Skin of body (tissue), 1 donor: ENCODE measurements at regions not wholly inside any gene's neighbourhood (a gene's known extent, or its start where the extent isn't known, plus 50 kb on each side); places are given as distances from the start of the nearest gene placed in this dataset.

Source experiments
- DNase-seq: peaks from one replicate; lab custom pipeline; 2025; lab: John Stamatoyannopoulos, UW

DNA sequence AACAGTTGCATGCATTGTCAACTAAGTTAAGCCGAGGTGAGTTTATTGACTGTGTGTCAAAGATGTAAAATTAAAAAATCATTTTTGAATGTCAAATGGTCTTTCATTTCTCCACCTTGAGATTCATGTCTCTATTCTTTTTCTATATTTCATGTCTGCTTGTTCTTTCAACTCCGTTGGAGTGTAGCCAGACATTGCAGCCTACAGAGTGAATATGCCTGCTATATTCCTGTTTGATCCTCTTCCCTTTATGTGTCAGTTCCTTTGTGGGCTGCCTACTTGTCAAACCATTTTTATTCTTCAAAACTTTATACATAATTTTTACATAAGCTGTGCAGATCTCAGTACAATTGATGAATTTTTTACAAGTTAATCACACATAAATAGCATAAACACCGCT is 1325.8 kb upstream of the PRMT6 start:
- DNase-seq, result no peak

DNA sequence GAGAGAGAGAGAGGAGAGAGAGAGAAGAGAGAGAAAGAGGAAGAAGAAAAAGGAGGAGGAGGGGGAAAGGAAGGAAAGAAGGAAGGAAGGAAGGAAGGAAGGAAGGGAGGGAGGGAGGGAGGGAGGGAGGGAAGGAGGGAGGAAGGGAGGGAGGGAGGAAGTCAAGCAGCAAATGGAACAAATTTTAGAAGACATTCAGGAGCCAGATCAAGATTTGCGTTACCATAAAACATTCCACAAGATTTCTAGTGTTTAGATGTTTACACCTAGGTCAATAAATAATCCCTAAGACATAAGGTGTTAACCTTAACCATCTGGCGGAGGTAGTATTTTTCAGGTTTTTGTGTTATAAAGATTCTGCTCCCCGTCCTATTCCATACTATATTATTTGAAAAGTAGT is 1320.1 kb upstream of the PRMT6 start:
- no peak for DNase-seq

DNA sequence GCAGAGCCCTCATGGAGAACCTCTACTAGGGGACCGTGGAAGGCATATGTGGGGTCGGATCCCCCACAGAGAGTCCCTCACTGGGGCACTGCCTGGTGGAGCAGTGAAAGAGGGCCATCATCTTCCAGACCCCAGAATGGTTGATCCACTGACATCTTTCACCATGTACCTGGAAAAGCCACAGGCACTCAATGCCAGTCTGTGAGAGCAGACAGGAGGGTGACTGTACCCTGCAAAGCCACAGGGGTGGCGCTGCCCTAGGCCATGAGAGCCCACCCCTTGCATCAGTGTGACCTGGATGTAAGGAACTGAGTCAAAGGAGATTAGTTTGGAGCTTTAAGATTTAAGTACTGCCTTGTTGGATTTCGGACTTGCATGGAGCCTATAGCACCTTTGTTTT is 1276.7 kb upstream of the PRMT6 start:
- no peak for DNase-seq

DNA sequence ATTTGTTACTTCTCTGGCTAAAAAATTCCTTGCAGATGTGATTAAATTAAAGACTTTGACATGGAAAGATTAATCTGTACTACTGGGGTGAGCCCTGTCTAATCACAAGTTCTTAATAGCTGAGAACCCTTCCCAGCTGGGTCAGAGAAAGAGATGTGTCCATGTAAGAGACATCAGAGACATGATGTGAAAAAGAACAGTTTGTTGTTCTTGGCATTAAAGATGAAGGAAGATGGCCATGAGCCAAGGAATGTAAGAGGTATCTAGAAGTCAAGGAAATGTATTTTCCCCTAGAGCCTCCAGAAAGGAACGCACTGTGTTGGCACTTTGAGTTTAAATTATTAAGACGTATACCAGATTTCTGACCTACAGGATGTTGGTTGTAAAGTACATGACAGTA is 1271.5 kb upstream of the PRMT6 start:
- DNase-seq, result no peak

DNA sequence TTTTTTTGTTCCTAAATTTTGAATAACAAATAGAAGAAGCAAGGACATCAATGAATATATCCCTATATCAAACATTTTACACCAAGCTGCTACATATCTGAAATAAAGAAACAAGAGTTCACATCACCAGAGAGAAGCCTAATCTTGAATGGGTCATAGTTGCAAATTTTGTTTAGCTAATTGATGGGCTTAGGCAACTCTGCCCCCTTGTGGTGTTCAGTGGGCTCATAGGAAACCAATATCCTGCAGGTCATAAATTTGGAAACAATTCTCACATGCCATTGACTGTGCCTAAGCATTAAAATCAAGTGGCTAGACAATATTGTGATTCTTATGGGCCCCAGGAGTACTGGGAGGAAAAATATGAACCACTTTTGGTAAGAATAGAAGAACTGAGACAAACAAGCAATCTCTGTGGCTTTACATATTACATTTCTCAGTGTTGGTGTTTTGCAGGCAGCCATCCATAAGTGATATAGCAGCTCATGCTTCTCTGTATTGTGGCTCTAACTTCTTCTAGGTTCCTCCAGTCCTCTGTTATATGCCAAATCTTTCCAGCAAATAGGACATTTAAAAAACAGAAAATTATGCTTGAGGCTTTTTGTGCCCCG is 1262.8 kb upstream of the PRMT6 start:
- DNase-seq, result peak; percentile 14

DNA sequence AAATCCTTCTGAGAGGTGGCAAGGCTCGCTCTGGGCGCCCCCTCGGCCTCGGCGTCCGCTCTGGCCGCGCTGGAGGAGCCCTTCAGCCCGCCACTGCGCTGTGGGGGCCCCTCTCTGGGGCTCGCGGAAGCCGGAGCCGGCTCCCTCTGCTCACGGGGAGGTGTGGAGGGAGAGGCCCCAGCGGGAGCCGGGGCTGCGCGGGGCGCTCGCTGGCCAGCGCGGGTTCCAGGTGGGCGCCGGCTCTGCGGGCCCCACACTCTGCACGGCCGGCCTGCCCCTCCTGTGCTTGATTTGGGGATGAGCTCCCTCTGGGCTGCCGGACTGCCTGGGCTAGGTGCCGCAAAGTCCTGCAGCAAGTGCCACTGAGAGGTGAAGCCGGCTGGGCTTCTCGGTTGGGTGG is 1260.7 kb upstream of the PRMT6 start:
- no peak for DNase-seq

DNA sequence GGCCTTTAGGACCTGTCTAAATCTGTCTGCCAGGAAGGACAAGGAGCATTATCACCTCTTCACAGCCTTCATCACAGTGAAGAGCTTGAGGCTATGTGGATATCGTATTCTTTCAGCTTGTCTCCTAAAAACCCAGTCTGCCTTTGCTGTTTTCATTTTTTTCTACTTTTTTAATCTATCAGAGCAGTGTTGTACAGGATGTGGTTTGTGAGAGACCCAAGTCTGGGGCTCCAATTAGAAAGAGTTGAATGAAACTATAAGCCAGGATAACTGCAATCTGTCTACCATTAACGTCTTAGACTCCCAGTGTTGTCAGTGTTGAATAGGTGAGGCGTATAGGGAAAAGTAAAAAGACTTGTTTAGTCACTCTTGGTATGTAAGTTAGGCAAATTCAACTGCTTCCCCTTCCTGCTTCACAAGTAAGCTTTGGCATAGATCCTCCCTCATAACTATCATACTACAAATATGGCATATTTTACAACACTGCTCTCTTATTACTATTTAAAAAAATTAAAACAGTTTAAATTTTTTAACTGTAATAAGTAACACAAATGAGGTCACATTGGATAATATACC is 1225.8 kb upstream of the PRMT6 start:
- no peak for DNase-seq

DNA sequence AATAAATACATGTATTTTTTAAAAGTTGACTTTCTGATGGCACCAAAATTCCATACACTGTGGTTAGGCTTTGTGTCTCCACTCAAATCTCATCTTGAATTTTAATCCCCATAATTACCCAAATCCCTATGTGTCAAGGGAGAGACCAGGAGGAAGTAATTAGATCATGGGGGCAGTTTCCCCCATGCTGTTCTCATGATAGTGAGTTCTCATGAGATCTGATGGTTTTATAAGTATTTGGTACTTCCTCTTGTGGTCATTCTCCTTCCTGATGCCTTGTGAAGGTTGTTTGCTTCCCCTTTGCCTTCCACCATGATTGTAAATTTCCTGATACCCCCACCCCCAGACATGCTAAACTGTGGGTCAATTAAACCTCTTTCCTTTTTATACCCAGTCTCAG is 1218.4 kb upstream of the PRMT6 start:
- DNase-seq, result no peak

DNA sequence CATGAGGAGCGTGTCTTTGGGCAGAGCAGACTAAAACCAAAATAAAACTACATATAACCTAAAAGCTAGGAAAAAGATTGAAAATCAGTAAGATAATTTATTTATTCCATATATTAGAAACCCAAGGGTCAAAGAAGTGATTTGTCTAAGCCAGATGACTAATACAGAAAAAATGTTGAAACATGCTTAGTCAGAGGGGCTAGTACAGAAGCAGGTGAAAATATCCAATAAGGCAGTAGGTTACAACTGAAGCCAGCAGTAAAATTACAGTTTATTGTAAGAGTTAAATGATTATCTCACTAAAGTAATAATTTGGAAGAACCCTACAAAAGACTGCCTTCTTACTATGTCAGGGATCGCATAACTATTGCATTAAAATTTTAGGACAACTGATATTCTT is 1190.9 kb upstream of the PRMT6 start:
- no peak for DNase-seq

DNA sequence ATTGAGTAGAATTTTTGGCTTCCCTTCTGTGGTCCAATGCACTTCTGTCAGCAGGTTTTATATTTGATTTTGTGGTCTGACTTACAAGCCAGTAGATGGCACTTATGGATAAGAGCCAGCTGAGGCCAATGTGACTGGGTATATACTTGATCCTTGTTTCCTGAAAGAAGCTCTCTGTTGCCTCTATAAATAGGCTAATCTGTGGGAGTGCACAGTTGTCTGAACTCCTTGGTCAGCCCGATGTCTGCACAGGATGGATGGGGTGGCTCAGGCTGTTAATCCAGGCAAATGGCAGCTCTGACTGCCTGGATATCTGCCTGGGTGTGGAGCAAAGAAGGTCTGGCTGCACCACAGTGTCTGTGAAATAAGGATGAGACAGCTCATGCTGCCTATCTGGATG is 1183.7 kb upstream of the PRMT6 start:
- no peak for DNase-seq

DNA sequence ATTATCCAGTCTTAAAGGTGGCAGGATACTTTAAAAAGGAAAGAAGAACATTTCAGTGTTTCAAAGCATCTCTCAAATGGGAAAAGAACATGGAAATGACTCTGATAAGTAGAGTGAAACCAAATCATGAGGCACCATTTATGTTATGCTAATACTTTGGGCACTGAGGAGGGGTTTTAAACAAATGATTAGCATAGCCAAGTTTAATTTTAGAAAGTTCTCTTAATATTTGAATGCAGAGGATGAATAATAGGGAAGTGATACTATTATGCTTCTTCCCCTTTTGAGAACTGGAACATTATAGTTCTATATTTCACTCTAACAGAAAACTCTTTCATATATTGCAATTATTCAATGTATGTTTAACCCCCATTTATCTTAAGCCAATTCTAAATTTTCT is 1181.9 kb upstream of the PRMT6 start:
- no peak for DNase-seq

DNA sequence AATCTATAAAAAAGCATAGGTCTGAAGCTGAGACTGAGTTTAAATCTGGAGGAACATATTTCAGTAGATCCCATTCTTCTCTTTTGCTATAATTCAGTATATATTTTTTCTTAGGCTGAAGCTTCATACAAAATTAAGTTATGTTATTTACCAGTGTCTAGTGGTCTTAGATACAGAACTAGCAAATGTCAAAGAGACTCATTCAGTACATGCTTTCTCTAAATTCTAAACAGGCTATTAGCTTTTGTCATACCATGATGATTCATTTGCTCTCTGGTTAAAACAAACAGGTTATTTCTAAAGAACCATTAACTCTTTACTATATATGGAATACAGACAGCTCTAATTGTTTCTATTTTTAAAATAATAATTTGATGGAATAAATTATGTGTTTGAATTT is 1170.2 kb upstream of the PRMT6 start:
- no peak for DNase-seq

DNA sequence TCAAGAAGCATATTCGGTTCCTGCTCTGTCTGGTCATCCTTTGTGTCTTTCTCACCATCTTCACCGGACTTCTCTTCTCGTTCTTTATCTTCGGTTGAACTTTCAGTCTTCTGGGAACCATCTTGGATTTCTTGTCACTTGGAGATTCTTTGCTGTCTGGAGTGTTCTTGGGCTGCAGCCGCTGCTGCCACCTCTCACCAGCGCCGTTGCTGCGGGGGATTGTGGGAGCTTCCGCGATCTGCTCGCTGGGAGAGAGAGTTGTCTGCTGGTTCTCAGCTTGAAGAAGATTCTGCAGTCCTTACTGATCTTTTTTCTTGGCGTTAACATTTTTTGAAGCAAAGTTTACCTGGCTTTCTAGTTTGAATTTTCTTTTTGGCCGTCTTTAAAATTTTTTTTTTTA is 1165.2 kb upstream of the PRMT6 start:
- no peak for DNase-seq

DNA sequence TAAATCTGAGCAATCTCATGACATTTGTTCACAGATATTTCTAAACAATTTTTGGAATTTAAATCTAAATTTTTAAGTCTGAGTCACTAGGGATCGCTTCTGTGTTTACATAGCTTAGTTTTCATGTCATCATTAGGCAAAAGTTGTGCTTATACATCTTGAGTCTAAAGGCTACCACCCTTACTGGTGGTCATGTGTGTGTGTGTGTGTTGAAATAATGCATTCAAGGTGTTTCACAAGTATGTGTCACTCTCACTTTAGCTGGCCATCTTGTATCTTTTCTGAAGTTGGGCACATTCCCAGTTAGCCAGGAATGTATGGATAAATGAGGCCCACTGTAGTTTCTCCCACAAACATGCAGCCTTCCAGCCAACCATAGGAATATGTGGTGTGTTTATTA is 1162.5 kb upstream of the PRMT6 start:
- DNase-seq, result no peak

DNA sequence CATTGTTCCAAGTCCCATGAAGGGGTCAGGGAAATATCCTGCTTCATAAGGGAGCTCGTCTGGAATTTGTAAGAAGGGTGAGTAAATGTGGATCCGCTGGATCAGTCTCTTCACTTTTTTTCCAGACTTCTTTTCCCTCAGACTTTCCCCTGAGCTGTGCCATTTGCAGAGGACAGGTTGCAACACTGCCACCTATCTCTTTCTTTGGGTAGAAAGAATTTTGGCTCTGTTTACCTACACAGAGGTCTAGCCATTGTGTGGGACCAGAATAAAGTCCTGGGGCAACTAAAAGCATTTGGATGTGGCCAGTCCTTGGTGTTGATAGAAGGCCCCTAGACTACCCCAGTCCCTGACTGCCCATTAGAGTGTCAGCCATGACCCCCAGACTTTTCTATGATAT is 1146.7 kb upstream of the PRMT6 start:
- no peak for DNase-seq

DNA sequence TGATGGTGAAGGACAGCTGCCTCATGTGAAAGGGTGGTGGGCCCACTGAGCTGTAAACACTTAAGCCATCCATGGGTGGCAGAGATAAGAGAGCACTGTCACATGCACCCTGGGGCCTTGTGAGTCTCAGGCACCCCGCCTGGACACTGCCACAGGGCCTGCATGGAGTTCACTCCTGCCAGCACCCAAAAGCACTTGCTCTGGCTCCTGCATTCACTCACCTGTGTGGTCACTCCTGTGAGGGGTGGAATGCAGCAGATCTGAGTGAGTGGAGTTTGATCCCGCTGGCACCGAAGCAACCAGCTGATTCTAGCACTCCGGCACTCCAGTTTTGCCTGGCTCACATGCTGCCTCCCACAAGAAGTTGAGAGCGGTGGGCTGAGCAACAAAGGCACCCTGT is 1142.1 kb upstream of the PRMT6 start:
- no peak for DNase-seq

DNA sequence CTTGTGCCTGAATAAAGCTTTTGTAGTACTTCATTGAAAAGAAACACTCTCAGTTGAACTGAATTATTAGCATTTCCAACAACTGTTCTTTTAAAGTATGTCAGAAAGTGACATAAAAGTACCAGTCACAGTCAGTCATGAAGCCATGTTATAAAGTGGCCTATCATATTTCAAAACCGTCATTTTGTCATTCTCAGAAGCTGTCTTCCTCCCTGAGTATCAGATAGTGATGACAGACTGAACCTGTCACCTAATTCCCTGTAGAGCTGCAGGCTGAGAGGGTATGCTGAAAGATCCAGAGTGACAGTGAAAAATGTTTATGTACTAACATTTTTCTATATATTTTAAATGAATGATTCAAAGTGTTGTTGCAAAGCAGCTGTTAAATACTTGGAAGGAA is 1121.7 kb upstream of the PRMT6 start:
- DNase-seq, result no peak

DNA sequence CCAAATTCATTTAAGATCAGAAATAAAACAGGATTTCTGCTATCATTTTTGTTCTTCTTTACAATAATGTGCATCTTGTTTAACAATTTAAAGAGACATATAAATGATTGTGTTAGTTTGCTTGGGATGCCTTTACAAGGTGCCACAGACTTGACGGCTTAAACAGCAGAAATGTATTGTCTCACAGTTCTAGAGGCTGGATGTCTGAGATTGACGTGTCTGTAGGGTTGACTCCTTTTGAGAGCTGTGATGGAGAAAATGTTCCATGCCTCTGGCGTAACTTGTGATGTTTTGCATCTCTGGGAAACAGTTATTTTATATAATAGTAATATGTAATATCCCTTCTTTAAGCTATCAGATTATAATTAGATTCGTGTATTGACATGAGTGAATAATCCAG is 1091.6 kb upstream of the PRMT6 start:
- no peak for DNase-seq

DNA sequence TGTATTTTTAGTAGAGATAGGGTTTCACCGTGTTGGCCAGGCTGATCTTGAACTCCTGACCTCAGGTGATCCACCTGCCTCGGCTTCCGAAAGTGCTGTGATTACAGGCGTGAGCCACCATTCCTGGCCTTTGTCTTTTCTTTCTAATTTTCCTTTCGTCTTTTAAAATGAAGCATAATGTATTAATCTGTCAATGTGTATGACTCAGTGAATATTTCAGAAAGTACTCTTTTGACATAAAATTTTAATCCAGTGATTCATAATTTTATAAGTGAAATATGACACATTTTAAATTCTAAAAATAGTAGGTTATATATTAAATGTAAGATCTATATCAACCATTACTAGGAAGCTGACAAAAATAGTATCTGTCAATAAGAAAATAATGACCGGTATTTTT is 1059.0 kb upstream of the PRMT6 start:
- no peak for DNase-seq

DNA sequence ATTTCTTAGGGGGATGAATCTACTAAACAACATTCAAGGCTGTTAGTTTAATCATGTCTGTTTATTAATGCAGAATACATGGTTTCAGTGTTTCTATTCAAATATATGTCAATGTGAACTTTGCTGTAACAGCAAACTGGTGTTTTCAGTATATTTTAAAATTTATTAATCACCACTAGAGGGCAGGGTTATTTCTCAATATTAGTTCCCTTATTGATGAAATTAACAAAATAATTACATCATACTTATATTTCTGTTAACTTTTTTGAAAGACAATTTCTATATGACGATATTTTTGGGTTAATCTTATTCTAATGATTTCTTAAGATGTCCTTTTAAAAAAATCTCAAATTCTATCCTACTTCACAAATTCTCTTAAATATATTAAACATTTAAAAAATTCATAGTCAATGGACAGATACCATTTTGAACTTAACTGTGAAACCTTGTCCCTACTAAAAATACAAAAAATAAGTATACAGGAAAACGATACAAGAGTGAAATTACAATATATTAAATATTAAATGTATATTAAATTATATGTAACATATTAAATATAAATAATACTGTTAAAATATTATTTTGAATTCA is 1034.1 kb upstream of the PRMT6 start:
- no peak for DNase-seq

DNA sequence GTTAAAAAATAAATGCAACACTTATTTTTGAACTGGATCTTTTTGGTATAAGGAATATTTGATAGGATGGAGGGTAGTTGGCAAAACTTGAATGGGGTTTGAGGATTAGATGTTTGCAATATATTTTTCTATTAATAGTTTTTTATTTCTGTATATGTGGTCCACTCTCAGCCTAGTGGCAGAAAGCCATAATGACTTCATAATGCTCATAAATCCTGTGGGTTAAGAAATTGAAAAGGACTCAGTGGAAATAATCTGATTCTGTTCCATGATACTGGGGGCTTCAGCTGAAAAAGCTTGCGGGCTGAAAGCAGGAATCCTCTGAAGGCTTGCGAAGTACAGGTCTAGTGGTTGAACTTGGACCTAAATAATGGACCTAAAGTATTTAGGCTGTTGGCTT is 1028.6 kb upstream of the PRMT6 start:
- no peak for DNase-seq

DNA sequence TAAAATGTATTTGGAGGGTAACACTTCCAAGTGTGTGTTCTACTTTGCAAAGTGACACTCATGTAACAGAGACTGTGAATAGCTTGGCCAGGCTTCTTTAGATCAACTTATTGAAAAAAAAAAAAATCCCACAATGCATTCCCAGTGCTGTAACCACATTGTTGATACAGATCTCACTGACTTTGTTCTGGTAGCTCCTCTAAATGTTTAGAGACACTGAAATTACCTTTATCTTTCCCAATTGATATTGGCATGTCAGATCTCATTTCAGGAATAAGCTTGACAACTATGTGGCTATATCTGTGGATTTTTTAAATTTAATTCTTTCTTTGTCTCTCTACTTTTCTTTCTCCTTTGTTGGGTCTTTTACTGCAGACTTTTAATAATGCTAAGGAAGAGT is 1018.9 kb upstream of the PRMT6 start:
- DNase-seq, result no peak

DNA sequence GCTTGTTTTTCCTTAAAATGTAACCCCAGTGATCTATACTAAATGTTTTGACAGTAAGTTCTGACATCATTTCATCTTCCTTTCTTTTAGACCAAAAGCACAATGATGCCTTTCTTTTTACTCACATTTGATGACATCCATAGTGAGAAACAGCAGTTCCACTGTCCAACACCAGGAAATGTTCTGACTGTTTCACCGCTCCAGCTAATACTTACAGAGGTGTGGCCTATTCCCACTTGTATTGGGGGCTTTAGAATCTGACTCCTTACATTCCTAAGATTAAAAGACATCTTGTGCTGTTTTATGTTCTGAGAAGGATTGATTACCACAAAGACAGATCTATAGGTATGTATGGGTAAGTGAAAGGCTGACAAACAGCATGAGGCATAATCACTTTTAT is 1018.2 kb upstream of the PRMT6 start:
- DNase-seq, result no peak

DNA sequence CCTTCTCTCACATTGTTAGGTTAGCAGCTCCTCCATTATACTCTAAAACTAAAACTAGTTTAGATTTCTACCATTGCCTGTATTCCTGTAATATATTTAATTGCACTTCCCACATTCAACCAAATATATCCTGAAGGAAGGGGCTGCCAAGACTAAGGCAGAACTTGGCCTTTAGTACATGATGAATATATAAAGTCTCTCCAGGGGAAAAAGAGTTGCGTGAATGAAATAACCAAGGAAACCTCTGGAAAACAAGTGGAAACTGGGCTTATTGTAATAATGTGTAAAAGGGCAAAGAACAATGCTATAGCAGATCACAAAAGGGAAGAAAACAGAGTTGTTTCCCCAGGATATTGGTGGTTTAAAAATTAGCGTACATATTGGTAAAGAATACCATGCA is 1012.5 kb upstream of the PRMT6 start:
- DNase-seq, result no peak
